OCI-LY7 (cell line): ENCODE measurements at regions not wholly inside any gene's neighbourhood (a gene's known extent, or its start where the extent isn't known, plus 50 kb on each side); places are given as distances from the start of the nearest gene placed in this dataset.

Experiments used
- BruUV-seq: library from RNA; stranded (reverse); fragments of 400-500 nt; replicated peaks from 2 replicates; lab custom pipeline; 2021; lab: Mats Ljungman, UMichigan
- CTCF ChIA-PET: fragments of 300-600 bp; sonication (Branson Sonifier 250); formaldehyde crosslinking; loops from one replicate; lab custom pipeline; 2022; ENCODE audit warnings: antibody characterized with exemption; ENCODE audit not compliant: unreplicated experiment; lab: Charles Lee
- POLR2A ChIA-PET: fragments of 300-600 bp; sonication (Branson Sonifier 250); formaldehyde crosslinking; loops from one replicate; lab custom pipeline; 2022; ENCODE audit warnings: antibody characterized with exemption; lab: Charles Lee
- DNase-seq: peaks from one replicate; pipeline ENCODE4 v3.0.0-alpha.2; 2015; ENCODE audit warnings: low spot score
- H2AFZ ChIP-seq: fragments of 200-600 bp; sonication (generic), shearing (Covaris generic); 2 replicates; pipeline ENCODE4 v1.6.1; 2014; ENCODE audit warnings: mild to moderate bottlenecking, antibody characterized with exemption, low read length, moderate library complexity
- H3K27ac ChIP-seq: fragments of 200-600 bp; sonication (generic); 2 replicates; pipeline ENCODE4 v1.5.1; 2014; ENCODE audit warnings: mixed run types, low read depth, mild to moderate bottlenecking, moderate library complexity, low read length, inconsistent platforms; ENCODE audit not compliant: poor library complexity, severe bottlenecking
- H3K36me3 ChIP-seq: fragments of 200-600 bp; sonication (generic); 2 replicates; pipeline ENCODE4 v1.6.1; 2014; ENCODE audit warnings: mild to moderate bottlenecking, antibody characterized with exemption, low read length, moderate library complexity, mixed read lengths; ENCODE audit not compliant: insufficient read depth
- H3K4me1 ChIP-seq: fragments of 200-600 bp; sonication (generic); 2 replicates; pipeline ENCODE4 v1.5.1; 2014; ENCODE audit warnings: mild to moderate bottlenecking, low read length; ENCODE audit not compliant: insufficient read depth, poor library complexity, severe bottlenecking
- H3K4me2 ChIP-seq: fragments of 200-600 bp; sonication (generic); 2 replicates; pipeline ENCODE4 v1.6.1; 2014; ENCODE audit warnings: mild to moderate bottlenecking, low read length
- H3K4me3 ChIP-seq: fragments of 200-600 bp; sonication (generic); 2 replicates; pipeline ENCODE4 v1.5.1; 2014; ENCODE audit warnings: mild to moderate bottlenecking, low read depth, low read length; ENCODE audit not compliant: poor library complexity, severe bottlenecking
- H3K79me2 ChIP-seq: fragments of 200-600 bp; sonication (generic); 2 replicates; pipeline ENCODE4 v1.6.1; 2016; ENCODE audit warnings: low read depth, mild to moderate bottlenecking, low read length, moderate library complexity, mixed read lengths; ENCODE audit not compliant: insufficient read depth
- H3K9me2 ChIP-seq: fragments of 200-600 bp; sonication (generic); 2 replicates; pipeline ENCODE4 v1.6.1; 2016; ENCODE audit warnings: mild to moderate bottlenecking, low read length, mixed read lengths; ENCODE audit not compliant: insufficient read depth
- H3K9me3 ChIP-seq: fragments of 200-600 bp; sonication (generic); 2 replicates; pipeline ENCODE4 v1.6.1; 2014; ENCODE audit warnings: mild to moderate bottlenecking, mixed run types, low read length, mixed read lengths
- H4K20me1 ChIP-seq: fragments of 200-600 bp; sonication (generic); 2 replicates; pipeline ENCODE4 v1.6.1; 2014; ENCODE audit warnings: mild to moderate bottlenecking, antibody characterized with exemption, low read length, moderate library complexity, mixed read lengths; ENCODE audit not compliant: insufficient read depth
- CTCF ChIP-seq: fragments of 200-600 bp; sonication (generic); conservative IDR thresholded peaks from 2 replicates; pipeline ENCODE4 v1.5.1; 2014; ENCODE audit warnings: mild to moderate bottlenecking, antibody characterized with exemption, low read length, moderate library complexity, mixed read lengths
- EZH2phosphoT487 ChIP-seq: fragments of 200-600 bp; sonication (generic); IDR thresholded peaks from 2 replicates; pipeline ENCODE4 v1.6.1; 2018; ENCODE audit warnings: low read depth, borderline replicate concordance, mild to moderate bottlenecking, mixed run types, antibody characterized with exemption, low read length, moderate library complexity, mixed read lengths
- intact Hi-C: fragments of 100-400 bp; cut with micrococcal nuclease; formaldehyde crosslinking; loops from one replicate; pipeline ENCODE4 v1.10.0; 2022; ENCODE audit not compliant: unreplicated experiment

- Histone ChIP-seq H2AFZ (no peak overlapping the region), H3K9me2 (no peaks in the 10 kb centered on the region), H3K4me1 (no peaks in the 10 kb centered on the region), H3K4me2 (no peak overlapping the region), H3K27ac (no peak overlapping the region), H3K79me2 (no peaks in the 10 kb centered on the region), H3K36me3 (no peaks in the 10 kb centered on the region), H3K9me3 (no peaks in the 10 kb centered on the region), H3K4me3 (no peak overlapping the region), H4K20me1 (no peaks in the 10 kb centered on the region)
- intact Hi-C loops = no loop called here
- no TSS peak for BruUV-seq
- no peak for TF ChIP-seq CTCF
- no peak for TF ChIP-seq EZH2phosphoT487
- CTCF ChIA-PET = no interaction called here
- POLR2A ChIA-PET = no interaction called here
- no peak for DNase-seq
Measured at GRCh38 chr16:63066552-63066951, 1030.3 kb upstream of the CDH8 start.

GRCh38 chr16:63061319-63061718 is 1025.1 kb upstream of the CDH8 start:
- ChIA-PET POLR2A (no interaction called here), CTCF (no interaction called here)
- H3K9me2 ChIP-seq = no peaks in the 10 kb centered on the region
- H3K4me3 ChIP-seq = no peak overlapping the region
- no peak overlapping the region for H2AFZ ChIP-seq
- DNase-seq = no peak
- no peaks in the 10 kb centered on the region for H3K79me2 ChIP-seq
- H3K4me1 ChIP-seq = no peaks in the 10 kb centered on the region
- intact Hi-C loops = no loop called here
- no peak overlapping the region for H3K27ac ChIP-seq
- TF ChIP-seq EZH2phosphoT487 = no peak
- no peak for TF ChIP-seq CTCF
- H3K4me2 ChIP-seq = no peak overlapping the region
- no peaks in the 10 kb centered on the region for H3K36me3 ChIP-seq
- BruUV-seq = no TSS peak
- no peaks in the 10 kb centered on the region for H3K9me3 ChIP-seq
- no peaks in the 10 kb centered on the region for H4K20me1 ChIP-seq

GRCh38 chr16:63059676-63060075 is 1023.4 kb upstream of the CDH8 start:
- no peaks in the 10 kb centered on the region for H3K4me1 ChIP-seq
- BruUV-seq = no TSS peak
- POLR2A ChIA-PET = no interaction called here

More at GRCh38 chr16:63059676-63060075, 1023.4 kb upstream of the CDH8 start:
- DNase-seq = no peak
- Histone ChIP-seq H4K20me1 (no peaks in the 10 kb centered on the region), H3K27ac (no peak overlapping the region), H3K4me2 (no peak overlapping the region), H3K36me3 (no peaks in the 10 kb centered on the region), H3K9me3 (no peaks in the 10 kb centered on the region), H2AFZ (no peak overlapping the region), H3K4me3 (no peak overlapping the region), H3K79me2 (no peaks in the 10 kb centered on the region), H3K9me2 (no peaks in the 10 kb centered on the region)
- intact Hi-C loops = no loop called here
- TF ChIP-seq CTCF (no peak), EZH2phosphoT487 (no peak)
- CTCF ChIA-PET = no interaction called here
